Lower lobe of right lung (tissue), 2 donors: ENCODE measurements at regions not wholly inside any gene's neighbourhood (a gene's known extent, or its start where the extent isn't known, plus 50 kb on each side); places are given as distances from the start of the nearest gene placed in this dataset.

Experiments used
- ATAC-seq, 2 donors: fragments of 200-7000 bp; cut with Tn5 transposase; one replicate each; pipeline ENCODE4 v1.9.1; 2020 to 2022; ENCODE audit warnings: mild to moderate bottlenecking in 2 of 2, moderate library complexity in 2 of 2
- DNase-seq: peaks from one replicate; pipeline ENCODE4 v3.0.0-alpha.2; 2020
- H3K27ac ChIP-seq: fragments of 200-600 bp; one replicate; pipeline ENCODE4 v1.8.0; 2022
- H3K27me3 ChIP-seq: fragments of 200-600 bp; one replicate; pipeline ENCODE4 v1.8.0; 2022; ENCODE audit warnings: low read depth
- H3K36me3 ChIP-seq: fragments of 200-600 bp; one replicate; pipeline ENCODE4 v1.8.0; 2022; ENCODE audit warnings: mild to moderate bottlenecking
- H3K4me1 ChIP-seq: fragments of 200-600 bp; one replicate; pipeline ENCODE4 v1.8.0; 2022
- H3K4me3 ChIP-seq: fragments of 200-600 bp; one replicate; pipeline ENCODE4 v1.8.0; 2022; ENCODE audit warnings: mild to moderate bottlenecking
- H3K9me3 ChIP-seq: fragments of 200-600 bp; one replicate; pipeline ENCODE4 v1.8.0; 2022
- CTCF ChIP-seq: fragments of 200-600 bp; IDR thresholded peaks from one replicate; pipeline ENCODE4 v1.8.0; 2022; ENCODE audit warnings: antibody characterized with exemption, mild to moderate bottlenecking
- intact Hi-C: fragments of 100-400 bp; cut with DNase I; formaldehyde crosslinking; loops from one replicate; pipeline ENCODE4 v1.11.0; 2022
- donor health status: DM: no; HTN: yes; CAD: no; lungs with severe emphysema.

DNA sequence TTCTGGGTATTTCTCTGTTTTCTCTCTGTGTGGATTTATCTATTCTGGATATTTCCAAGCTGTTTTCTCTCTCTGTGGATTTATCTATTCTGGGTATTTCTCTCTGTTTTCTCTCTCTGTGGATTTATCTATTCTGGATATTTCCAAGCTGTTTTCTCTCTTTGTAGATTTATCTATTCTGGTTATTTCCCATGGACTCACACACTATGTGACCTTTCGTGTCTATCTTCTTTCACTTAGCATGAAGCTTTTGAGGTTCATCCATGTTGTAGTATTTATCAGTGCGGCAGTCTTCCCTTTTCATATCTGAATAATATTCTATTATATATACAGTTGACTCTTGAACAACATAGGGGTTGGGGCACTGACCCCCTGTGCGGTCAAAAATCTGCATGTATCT is 435.0 kb upstream of the CNTNAP2 start:
- intact Hi-C loops, result no loop called here
- H3K27me3 ChIP-seq, result no peaks in the 10 kb centered on the region
- H3K4me1 ChIP-seq, result no peaks in the 10 kb centered on the region
- no peak for TF ChIP-seq CTCF
- H3K27ac ChIP-seq, result no peak overlapping the region
- no peaks in the 10 kb centered on the region for H3K36me3 ChIP-seq
- ATAC-seq, result no peak
- H3K4me3 ChIP-seq, result no peak overlapping the region
- H3K9me3 ChIP-seq, result no peaks in the 10 kb centered on the region
- no peak for DNase-seq

DNA sequence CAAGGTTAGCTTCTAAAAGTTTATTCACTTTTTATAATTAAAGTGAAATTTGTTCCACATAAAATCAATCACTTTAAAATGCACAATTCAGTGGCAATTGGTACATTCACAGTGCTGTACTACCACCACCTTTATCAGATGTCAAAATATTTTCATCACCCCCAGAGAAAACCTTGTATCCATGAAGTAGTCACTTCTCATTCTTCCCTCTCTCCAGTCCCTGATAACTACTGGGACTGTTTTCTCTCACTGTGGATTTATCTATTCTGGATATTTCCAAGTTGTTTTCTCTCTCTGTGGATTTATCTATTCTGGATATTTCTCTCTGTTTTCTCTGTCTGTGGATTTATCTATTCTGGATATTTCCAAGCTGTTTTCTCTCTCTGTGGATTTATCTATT is 435.4 kb upstream of the CNTNAP2 start:
- no peak for ATAC-seq

GRCh38 chr7:145665499-145666258 is 450.9 kb upstream of the CNTNAP2 start:
- Histone ChIP-seq H3K4me1 (no peaks in the 10 kb centered on the region), H3K36me3 (no peaks in the 10 kb centered on the region), H3K27me3 (no peaks in the 10 kb centered on the region), H3K9me3 (no peaks in the 10 kb centered on the region), H3K27ac (no peak overlapping the region), H3K4me3 (no peak overlapping the region)
- DNase-seq, result no peak
- ATAC-seq, result peak in 1 of 2 donors; percentile 34
- no peak for TF ChIP-seq CTCF
- intact Hi-C loops, result no loop called here

More for the DNA sequence above, 435.4 kb upstream of the CNTNAP2 start:
- Histone ChIP-seq H3K4me3 (no peak overlapping the region), H3K36me3 (no peaks in the 10 kb centered on the region), H3K4me1 (no peaks in the 10 kb centered on the region), H3K27ac (no peak overlapping the region), H3K27me3 (no peaks in the 10 kb centered on the region), H3K9me3 (no peaks in the 10 kb centered on the region)
- intact Hi-C loops, result no loop called here
- TF ChIP-seq CTCF, result no peak
- DNase-seq, result no peak

GRCh38 chr7:145655666-145656065 is 460.9 kb upstream of the CNTNAP2 start:
- Histone ChIP-seq H3K4me1 (no peaks in the 10 kb centered on the region), H3K27ac (no peak overlapping the region), H3K4me3 (no peak overlapping the region), H3K9me3 (peaks cover 2% of the 10 kb centered on the region), H3K27me3 (no peaks in the 10 kb centered on the region), H3K36me3 (no peaks in the 10 kb centered on the region)
- intact Hi-C loops, result no loop called here
- DNase-seq (no peak), ATAC-seq (no peak)
- TF ChIP-seq CTCF, result no peak

DNA sequence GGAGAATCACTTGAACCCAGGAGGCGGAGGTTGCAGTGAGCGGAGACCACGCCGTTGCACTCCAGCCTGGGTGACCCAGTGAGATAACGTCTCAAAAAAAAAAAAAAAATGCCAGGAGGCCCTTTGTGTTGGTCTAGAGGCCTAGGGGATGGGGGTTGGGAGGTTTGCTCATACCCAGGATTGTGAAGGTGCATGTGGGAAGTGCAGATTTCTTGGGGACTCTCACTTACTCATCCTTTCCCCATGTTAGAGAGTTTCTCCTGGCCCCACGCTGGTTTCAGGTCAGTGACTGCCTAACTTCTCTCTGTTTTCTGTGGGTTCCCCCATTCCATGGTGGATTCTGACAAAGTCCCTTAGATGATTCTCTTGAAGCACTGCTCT is 471.5 kb upstream of the CNTNAP2 start:
- Histone ChIP-seq H3K4me3 (no peak overlapping the region), H3K27ac (no peak overlapping the region), H3K36me3 (no peaks in the 10 kb centered on the region), H3K9me3 (no peaks in the 10 kb centered on the region), H3K4me1 (no peaks in the 10 kb centered on the region), H3K27me3 (no peaks in the 10 kb centered on the region)
- intact Hi-C loops, result no loop called here
- DNase-seq (no peak), ATAC-seq (no peak)
- no peak for TF ChIP-seq CTCF
